Fibroblast of skin of back (primary cell): ENCODE measurements at regions not wholly inside any gene's neighbourhood (a gene's known extent, or its start where the extent isn't known, plus 50 kb on each side); places are given as distances from the start of the nearest gene placed in this dataset.

Experiments
- DNase-seq: peaks from one replicate; pipeline ENCODE4 v3.0.0-alpha.2; 2013

- DNase-seq, result no peak
Measured at GRCh38 chr12:126117502-126117901, 1052.3 kb downstream of the AACS start.

GRCh38 chr12:126139355-126139754 is 1074.1 kb downstream of the AACS start:
- no peak for DNase-seq

GRCh38 chr12:126144603-126145002 is 1079.4 kb downstream of the AACS start:
- DNase-seq, result no peak

- DNase-seq, result no peak
Measured at GRCh38 chr12:126147321-126147720, 1082.1 kb downstream of the AACS start.

GRCh38 chr12:126156806-126157574 is 1091.8 kb downstream of the AACS start:
- no peak for DNase-seq

GRCh38 chr12:126157575-126157966 is 1092.3 kb downstream of the AACS start:
- DNase-seq, result no peak

- no peak for DNase-seq
Measured at GRCh38 chr12:126159139-126159538, 1093.9 kb downstream of the AACS start.

GRCh38 chr12:126160912-126161311 is 1095.7 kb downstream of the AACS start:
- no peak for DNase-seq

- DNase-seq, result no peak
Measured at GRCh38 chr12:126163984-126164383, 1098.7 kb downstream of the AACS start.

GRCh38 chr12:126171937-126172559 is 1106.8 kb downstream of the AACS start:
- no peak for DNase-seq

GRCh38 chr12:126182619-126183236 is 1117.5 kb downstream of the AACS start:
- no peak for DNase-seq

- no peak for DNase-seq
Measured at GRCh38 chr12:126185025-126185424, 1119.8 kb downstream of the AACS start.

- DNase-seq, result no peak
Measured at GRCh38 chr12:126189856-126190255, 1124.6 kb downstream of the AACS start.

GRCh38 chr12:126191031-126191891 is 1126.0 kb downstream of the AACS start:
- no peak for DNase-seq

GRCh38 chr12:126191949-126192348 is 1126.7 kb downstream of the AACS start:
- DNase-seq, result no peak

GRCh38 chr12:126193190-126193589 is 1128.0 kb downstream of the AACS start:
- DNase-seq, result no peak

GRCh38 chr12:126196263-126196662 is 1131.0 kb downstream of the AACS start:
- no peak for DNase-seq

- DNase-seq, result no peak
Measured at GRCh38 chr12:126198516-126198915, 1133.3 kb downstream of the AACS start.

GRCh38 chr12:126198966-126199692 is 1133.9 kb downstream of the AACS start:
- DNase-seq, result no peak

- DNase-seq, result no peak
Measured at GRCh38 chr12:126201981-126202537, 1136.8 kb downstream of the AACS start.

- no peak for DNase-seq
Measured at GRCh38 chr12:126204326-126204725, 1139.1 kb downstream of the AACS start.

- no peak for DNase-seq
Measured at GRCh38 chr12:126210026-126210425, 1144.8 kb downstream of the AACS start.
